IPS-18a (cell line): ENCODE measurements at regions not wholly inside any gene's neighbourhood (a gene's known extent, or its start where the extent isn't known, plus 50 kb on each side); places are given as distances from the start of the nearest gene placed in this dataset.

Experiments used
- H3K27ac ChIP-seq: one replicate; pipeline ENCODE4 v1.5.1; 2013; ENCODE audit warnings: low read length
- H3K27me3 ChIP-seq: one replicate; pipeline ENCODE4 v1.6.1; 2013; ENCODE audit warnings: mild to moderate bottlenecking, low read length; ENCODE audit not compliant: control insufficient read depth, insufficient read depth
- H3K36me3 ChIP-seq: one replicate; pipeline ENCODE4 v1.6.1; 2013; ENCODE audit warnings: low read depth, low read length; ENCODE audit not compliant: control insufficient read depth
- H3K4me1 ChIP-seq: one replicate; pipeline ENCODE4 v1.6.1; 2013; ENCODE audit warnings: low read depth, low read length; ENCODE audit not compliant: control insufficient read depth
- H3K4me3 ChIP-seq: one replicate; pipeline ENCODE4 v1.5.1; 2013; ENCODE audit warnings: low read length
- H3K9ac ChIP-seq: one replicate; pipeline ENCODE4 v1.6.1; 2013; ENCODE audit warnings: mild to moderate bottlenecking, low read length, moderate library complexity
- H3K9me3 ChIP-seq: one replicate; pipeline ENCODE4 v1.6.1; 2013; ENCODE audit warnings: low read depth, low read length; ENCODE audit not compliant: control insufficient read depth

DNA sequence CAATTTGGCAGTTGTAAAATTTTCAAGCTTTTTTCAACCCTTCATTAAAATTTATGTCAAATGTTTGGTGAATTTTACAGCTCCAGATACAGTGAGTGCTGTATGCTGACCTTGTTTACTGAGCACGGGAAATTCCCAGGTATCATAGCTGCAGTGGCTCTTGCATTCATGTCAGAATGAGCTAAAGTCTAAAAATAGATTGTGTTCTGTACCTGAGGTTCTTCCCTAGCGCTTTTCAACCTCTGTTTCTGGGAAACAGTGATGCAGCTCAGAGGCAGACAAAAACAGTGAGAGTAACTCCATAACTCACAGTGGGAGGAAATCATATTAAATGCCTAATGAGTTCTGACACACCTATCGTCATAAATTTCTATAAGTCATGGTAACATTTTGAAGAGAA is 393.8 kb upstream of the GNPDA2 start:
- Histone ChIP-seq H3K9ac (no peak overlapping the region), H3K9me3 (no peaks in the 10 kb centered on the region), H3K4me3 (no peak overlapping the region), H3K36me3 (no peaks in the 10 kb centered on the region), H3K27me3 (no peaks in the 10 kb centered on the region), H3K27ac (no peak overlapping the region), H3K4me1 (no peaks in the 10 kb centered on the region)

DNA sequence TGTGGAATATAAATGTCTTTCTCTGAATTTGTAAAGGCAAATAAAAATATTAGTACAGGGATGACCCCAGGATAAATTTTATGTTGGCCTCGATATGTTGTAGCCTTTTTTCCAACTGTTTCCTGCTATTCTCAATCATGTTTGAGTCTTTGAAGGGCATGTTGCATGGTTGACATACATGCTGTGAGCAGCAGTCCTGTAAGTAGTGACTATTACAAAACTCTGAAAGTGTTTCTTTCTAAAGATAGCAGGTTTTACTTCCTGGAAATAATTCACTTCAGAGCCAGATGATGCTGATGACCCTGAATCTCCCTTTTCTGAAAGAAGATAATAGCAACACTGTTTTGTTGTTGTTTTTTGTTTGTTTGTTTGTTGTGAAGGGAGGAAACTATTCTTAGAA is 393.0 kb upstream of the GNPDA2 start:
- no peak overlapping the region for H3K4me3 ChIP-seq
- H3K4me1 ChIP-seq = no peaks in the 10 kb centered on the region
- no peaks in the 10 kb centered on the region for H3K27me3 ChIP-seq
- no peaks in the 10 kb centered on the region for H3K36me3 ChIP-seq
- H3K27ac ChIP-seq = no peak overlapping the region
- H3K9me3 ChIP-seq = no peaks in the 10 kb centered on the region
- H3K9ac ChIP-seq = no peak overlapping the region

DNA sequence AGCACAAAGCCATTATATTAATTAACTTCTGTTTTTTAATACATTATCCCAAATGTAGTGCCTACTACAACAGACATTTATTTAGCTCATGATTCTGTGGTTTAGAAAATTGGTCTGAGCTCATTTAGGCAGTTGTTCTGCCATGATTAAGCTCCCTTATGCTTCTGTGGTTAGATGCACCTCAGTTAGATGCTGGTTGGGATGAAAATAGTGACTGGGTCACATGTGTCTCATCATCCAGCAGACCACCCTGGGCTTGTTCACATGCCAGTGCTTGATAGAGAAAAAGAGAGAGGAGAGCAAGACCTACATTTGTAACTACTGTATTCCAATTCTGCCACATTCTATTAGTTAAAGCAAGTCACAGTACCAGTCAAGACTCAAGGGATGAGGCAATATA is 376.4 kb upstream of the GNPDA2 start:
- Histone ChIP-seq H3K36me3 (no peaks in the 10 kb centered on the region), H3K4me1 (no peaks in the 10 kb centered on the region), H3K4me3 (no peak overlapping the region), H3K9ac (no peak overlapping the region), H3K27me3 (no peaks in the 10 kb centered on the region), H3K9me3 (no peaks in the 10 kb centered on the region), H3K27ac (no peak overlapping the region)

DNA sequence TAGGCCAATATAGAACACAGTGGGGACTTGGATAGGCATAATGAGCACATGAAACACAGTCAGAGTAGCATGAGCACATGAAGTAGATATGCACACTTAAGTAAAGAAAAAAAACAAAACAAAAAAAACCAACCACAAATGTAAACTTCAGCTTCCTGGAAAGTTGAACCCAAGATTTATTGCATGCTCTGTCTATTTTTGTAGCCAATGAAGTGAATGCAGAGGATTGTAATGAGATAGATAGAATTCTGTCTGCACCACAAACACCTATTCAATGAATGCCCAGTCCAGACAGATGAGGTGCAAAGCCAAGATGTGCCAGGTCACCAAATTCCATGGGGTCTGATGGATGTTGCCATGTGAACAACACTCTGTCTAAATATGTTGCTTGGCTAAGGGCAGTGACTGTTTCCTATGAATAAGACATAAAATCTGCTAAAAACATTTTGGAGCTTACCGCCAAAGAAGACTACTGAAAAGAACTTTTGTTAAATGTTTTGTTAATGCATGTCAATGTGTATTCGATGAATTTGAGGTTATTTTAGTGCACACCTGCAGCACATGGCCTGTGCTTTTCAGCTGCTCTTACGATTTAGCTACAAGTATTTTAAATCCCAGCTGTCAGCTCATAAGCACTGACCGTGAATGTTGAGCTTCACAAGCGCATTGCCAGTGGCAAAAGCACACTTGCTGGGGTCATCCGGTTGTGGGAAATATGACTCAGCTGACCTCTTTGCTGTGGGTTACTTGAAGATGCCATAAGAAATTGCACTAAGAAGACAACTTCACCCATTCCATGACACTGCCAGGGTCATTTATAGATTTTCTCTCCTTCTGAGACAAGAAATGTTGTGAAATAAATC is 374.8 kb upstream of the GNPDA2 start:
- H3K27ac ChIP-seq = no peak overlapping the region
- no peak overlapping the region for H3K9ac ChIP-seq
- H3K36me3 ChIP-seq = no peaks in the 10 kb centered on the region
- no peaks in the 10 kb centered on the region for H3K9me3 ChIP-seq
- H3K4me3 ChIP-seq = no peak overlapping the region
- H3K27me3 ChIP-seq = no peaks in the 10 kb centered on the region
- H3K4me1 ChIP-seq = no peaks in the 10 kb centered on the region

DNA sequence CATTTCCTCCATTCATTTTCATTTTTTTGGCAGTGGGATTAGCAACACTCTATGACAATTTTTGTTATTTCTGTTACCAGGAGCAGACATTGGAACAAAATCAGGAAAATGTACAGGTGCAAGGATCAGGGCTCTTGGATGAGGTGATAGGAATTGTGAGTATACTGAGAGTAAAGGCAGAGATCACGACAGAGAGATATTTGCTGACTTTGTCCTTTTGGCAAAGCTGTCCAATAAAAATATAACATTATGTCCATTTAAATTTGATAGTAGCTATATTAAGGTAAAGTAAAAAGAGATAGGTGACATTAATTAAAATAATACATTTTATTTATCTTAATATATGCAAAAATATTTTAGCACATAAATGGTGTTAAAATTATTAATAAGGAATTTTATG is 373.1 kb upstream of the GNPDA2 start:
- Histone ChIP-seq H3K4me1 (no peaks in the 10 kb centered on the region), H3K27me3 (no peaks in the 10 kb centered on the region), H3K9me3 (no peaks in the 10 kb centered on the region), H3K27ac (no peak overlapping the region), H3K9ac (no peak overlapping the region), H3K4me3 (no peak overlapping the region), H3K36me3 (no peaks in the 10 kb centered on the region)

DNA sequence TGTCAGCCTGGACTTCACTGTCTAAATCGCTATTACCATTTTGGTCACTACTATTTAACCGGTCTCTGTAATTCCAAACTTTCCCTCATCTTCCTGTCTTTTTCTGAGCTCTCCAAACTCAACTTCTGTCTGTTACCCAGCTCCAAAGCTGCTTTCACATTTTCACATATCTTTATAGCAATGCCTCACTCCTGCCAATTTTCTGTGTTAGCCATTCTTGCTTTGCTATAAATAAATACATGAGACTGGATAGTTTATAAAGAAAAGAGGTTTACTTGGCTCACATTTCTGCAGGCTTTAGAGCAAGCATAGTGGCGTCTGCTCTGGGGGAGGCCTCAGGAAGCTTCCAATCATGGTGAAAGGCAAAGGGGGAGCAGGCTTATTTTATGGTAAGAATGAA is 368.3 kb upstream of the GNPDA2 start:
- Histone ChIP-seq H3K9ac (no peak overlapping the region), H3K27ac (no peak overlapping the region), H3K36me3 (no peaks in the 10 kb centered on the region), H3K4me3 (no peak overlapping the region), H3K9me3 (peaks cover 16% of the 10 kb centered on the region), H3K27me3 (no peaks in the 10 kb centered on the region), H3K4me1 (no peaks in the 10 kb centered on the region)

DNA sequence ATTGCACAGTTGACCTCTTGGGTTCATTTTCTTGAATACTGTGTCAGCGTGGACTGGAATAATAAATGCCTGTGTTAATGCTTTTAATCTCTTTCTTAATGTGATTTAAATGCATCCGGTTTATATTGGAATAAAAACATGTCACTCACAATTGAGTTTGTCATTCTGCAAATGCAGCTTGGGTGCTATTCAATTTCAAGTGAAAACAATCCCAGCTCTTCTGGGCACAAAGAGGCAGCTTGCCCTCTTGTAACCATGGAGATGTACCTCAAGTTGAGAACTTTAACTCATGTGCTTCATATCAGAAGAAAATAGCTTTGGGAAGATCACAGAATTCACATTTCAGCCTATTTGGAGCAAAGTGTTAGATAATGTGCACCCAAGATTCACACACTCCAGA is 355.7 kb upstream of the GNPDA2 start:
- Histone ChIP-seq H3K9ac (no peak overlapping the region), H3K4me3 (no peak overlapping the region), H3K27ac (no peak overlapping the region), H3K9me3 (no peaks in the 10 kb centered on the region), H3K4me1 (no peaks in the 10 kb centered on the region), H3K36me3 (no peaks in the 10 kb centered on the region), H3K27me3 (no peaks in the 10 kb centered on the region)

DNA sequence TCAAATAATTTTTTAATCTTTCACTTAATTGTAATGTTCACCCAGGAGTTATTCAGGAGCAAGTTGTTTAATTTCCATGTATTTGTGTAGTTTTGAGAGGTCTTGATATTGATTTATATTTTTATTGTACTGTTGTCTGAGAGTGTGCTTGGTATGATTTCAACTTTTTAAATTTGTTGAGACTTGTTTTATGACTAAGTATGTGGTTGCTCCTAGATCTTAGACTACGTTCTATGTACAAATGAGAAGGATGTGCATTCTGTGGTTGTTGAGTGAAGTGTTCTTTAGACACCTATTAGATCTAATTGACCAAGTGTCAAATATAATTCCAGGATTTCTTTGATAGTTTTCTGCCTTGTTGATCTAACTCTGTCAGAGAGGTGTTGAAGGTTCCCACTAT is 353.3 kb upstream of the GNPDA2 start:
- Histone ChIP-seq H3K36me3 (no peaks in the 10 kb centered on the region), H3K27ac (no peak overlapping the region), H3K9ac (no peak overlapping the region), H3K27me3 (no peaks in the 10 kb centered on the region), H3K9me3 (no peaks in the 10 kb centered on the region), H3K4me3 (no peak overlapping the region), H3K4me1 (no peaks in the 10 kb centered on the region)

DNA sequence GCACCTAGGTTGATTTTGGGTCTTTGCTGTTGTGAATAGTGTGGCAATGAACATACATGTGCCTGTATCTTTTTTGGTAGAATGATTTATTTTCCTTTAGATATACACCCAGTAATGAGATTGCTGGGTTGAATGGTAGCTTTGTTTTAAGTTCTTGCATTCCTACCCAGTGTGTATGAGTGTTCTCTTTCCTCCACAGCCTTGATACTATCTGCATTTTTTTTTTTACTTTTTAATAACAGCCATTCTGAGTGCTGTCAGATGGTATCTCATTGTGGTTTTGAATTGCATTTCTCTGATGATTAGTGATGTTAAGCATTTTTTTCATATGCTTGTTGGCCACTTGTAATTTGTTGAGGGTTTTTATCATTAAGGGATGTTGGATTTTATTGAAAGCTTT is 351.8 kb upstream of the GNPDA2 start:
- no peak overlapping the region for H3K4me3 ChIP-seq
- H3K4me1 ChIP-seq = no peaks in the 10 kb centered on the region
- H3K9ac ChIP-seq = no peak overlapping the region
- no peaks in the 10 kb centered on the region for H3K27me3 ChIP-seq
- no peak overlapping the region for H3K27ac ChIP-seq
- H3K9me3 ChIP-seq = no peaks in the 10 kb centered on the region
- H3K36me3 ChIP-seq = no peaks in the 10 kb centered on the region

DNA sequence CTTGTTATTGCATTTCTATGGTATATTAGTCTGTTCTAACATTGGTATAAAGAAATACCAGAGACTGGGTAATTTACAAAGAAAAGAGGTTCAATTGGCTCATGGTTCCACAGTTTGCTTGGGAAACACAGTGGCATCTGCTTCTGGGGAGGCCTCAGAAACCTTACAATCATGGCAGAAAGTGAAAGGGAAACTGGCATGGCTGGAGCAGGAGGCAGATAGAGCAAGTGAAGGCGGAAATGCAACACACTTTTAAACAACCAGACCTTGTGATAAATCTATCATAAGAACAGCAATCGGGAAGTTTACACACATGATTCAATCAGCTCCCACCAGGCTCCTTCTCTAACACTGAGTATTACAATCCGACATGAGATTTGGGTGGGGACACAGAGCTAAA is 346.6 kb upstream of the GNPDA2 start:
- H3K9ac ChIP-seq = no peak overlapping the region
- no peaks in the 10 kb centered on the region for H3K9me3 ChIP-seq
- H3K4me3 ChIP-seq = no peak overlapping the region
- H3K36me3 ChIP-seq = no peaks in the 10 kb centered on the region
- H3K27ac ChIP-seq = no peak overlapping the region
- H3K27me3 ChIP-seq = no peaks in the 10 kb centered on the region
- no peaks in the 10 kb centered on the region for H3K4me1 ChIP-seq

DNA sequence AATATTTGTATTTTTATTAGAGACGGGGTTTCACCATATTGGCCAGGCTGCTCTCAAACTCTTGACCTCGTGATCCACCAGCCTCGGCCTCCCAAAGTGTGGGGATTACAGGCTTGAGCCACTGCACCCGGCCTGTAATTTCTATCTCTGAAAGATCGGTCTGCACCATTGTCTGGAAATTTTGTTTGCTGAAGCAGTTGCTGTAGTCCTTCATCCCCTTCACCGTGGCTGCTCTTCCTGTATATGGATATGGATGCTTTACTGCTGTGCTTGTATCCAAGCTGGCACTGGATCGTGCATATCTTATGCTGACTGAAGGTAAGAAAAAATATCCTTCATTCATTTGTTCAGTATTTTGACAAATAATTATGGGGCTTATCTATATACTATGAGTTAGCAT is 338.4 kb upstream of the GNPDA2 start:
- Histone ChIP-seq H3K9ac (no peak overlapping the region), H3K36me3 (no peaks in the 10 kb centered on the region), H3K27me3 (no peaks in the 10 kb centered on the region), H3K4me1 (peaks cover 8% of the 10 kb centered on the region), H3K9me3 (peaks cover 3% of the 10 kb centered on the region), H3K27ac (no peak overlapping the region), H3K4me3 (no peak overlapping the region)

DNA sequence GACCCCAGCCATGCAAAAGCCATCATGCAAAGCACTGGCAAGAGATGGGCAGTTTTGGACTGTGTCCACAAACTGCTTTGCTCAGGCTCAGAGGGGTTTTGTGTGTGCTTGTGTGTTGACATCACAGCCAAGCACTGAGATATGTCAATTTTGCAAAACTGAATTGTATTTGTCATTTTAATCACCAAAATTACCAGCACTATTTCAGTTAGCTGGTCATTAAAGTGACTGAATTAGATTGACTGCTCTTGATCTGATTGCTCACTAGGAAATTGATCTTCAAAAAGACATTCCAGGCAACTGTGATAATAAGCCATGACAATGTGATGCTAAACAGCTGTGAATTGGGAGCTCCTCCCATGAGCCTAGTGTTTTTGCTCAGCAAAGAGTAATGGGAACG is 337.3 kb upstream of the GNPDA2 start:
- H3K27ac ChIP-seq = no peak overlapping the region

More for the DNA sequence above, 337.3 kb upstream of the GNPDA2 start:
- H3K36me3 ChIP-seq = no peaks in the 10 kb centered on the region
- H3K9ac ChIP-seq = no peak overlapping the region
- H3K4me3 ChIP-seq = no peak overlapping the region
- peaks cover 8% of the 10 kb centered on the region for H3K4me1 ChIP-seq
- peaks cover 3% of the 10 kb centered on the region for H3K9me3 ChIP-seq
- no peaks in the 10 kb centered on the region for H3K27me3 ChIP-seq
